GM12878 (cell line): ENCODE measurements at regions not wholly inside any gene's neighbourhood (a gene's known extent, or its start where the extent isn't known, plus 50 kb on each side); places are given as distances from the start of the nearest gene placed in this dataset.

Experiments
- ATAC-seq: fragments of 200-7000 bp; cut with Tn5 transposase; 3 replicates; pipeline ENCODE4 v1.9.1; 2020; ENCODE audit warnings: mild to moderate bottlenecking, moderate library complexity
- BruUV-seq: library from RNA; stranded (reverse); fragments of 400-500 nt; replicated peaks from 2 replicates; lab custom pipeline; 2021; lab: Mats Ljungman, UMichigan
- CTCF ChIA-PET: fragments of 300-600 bp; sonication (Branson Sonifier 250); formaldehyde crosslinking; extraction: SDS; loops from one replicate; lab custom pipeline; 2021; ENCODE audit warnings: inconsistent platforms; lab: Yijun Ruan, JAX
- POLR2A ChIA-PET: fragments of 350-600 bp; formaldehyde crosslinking; extraction: SDS; loops from one replicate; lab custom pipeline; 2021; ENCODE audit warnings: inconsistent platforms; lab: Charles Lee
- RAD21 ChIA-PET: fragments of 300-600 bp; sonication (Branson Sonifier 250); formaldehyde crosslinking; loops from one replicate; lab custom pipeline; 2023; ENCODE audit warnings: antibody characterized with exemption; ENCODE audit not compliant: unreplicated experiment; lab: Charles Lee
- SMC1A ChIA-PET: fragments of 300-600 bp; sonication (Branson Sonifier 250); formaldehyde crosslinking; loops from one replicate; lab custom pipeline; 2023; ENCODE audit not compliant: unreplicated experiment, uncharacterized antibody; lab: Charles Lee
- DNase-seq: peaks from one replicate; pipeline ENCODE4 v3.0.0-alpha.2; 2011; ENCODE audit warnings: low read depth, low spot score
- FAIRE-seq: peaks from 3 replicates; lab custom pipeline; 2011; peaks lifted over from hg19 to GRCh38; lab: Jason Lieb, UNC
- H2AFZ ChIP-seq: 2 replicates; pipeline ENCODE4 v1.6.0; 2011; ENCODE audit warnings: low read depth, low read length, control low read depth; ENCODE audit not compliant: control insufficient read depth
- H3K27ac ChIP-seq: 2 replicates; pipeline ENCODE4 v1.5.1; 2011; ENCODE audit warnings: control low read depth; ENCODE audit not compliant: control insufficient read depth, insufficient read depth
- H3K27me3 ChIP-seq, 2 experiments: replicated peaks in 1 of 2; 2 replicates each; pipeline versions ENCODE4 v1.6.0 to v1.6.1; 2011; ENCODE audit warnings: low read length in 1 of 2; ENCODE audit not compliant: control insufficient read depth in 2 of 2, insufficient read depth in 2 of 2
- H3K36me3 ChIP-seq, 2 experiments: 2 replicates each; pipeline ENCODE4 v1.5.1; 2011; ENCODE audit warnings: low read length in 1 of 2; ENCODE audit not compliant: control insufficient read depth in 2 of 2, insufficient read depth in 2 of 2
- H3K4me1 ChIP-seq: 2 replicates; pipeline ENCODE4 v1.6.1; 2011; ENCODE audit warnings: mild to moderate bottlenecking, low read length, moderate library complexity, mixed read lengths; ENCODE audit not compliant: control insufficient read depth, insufficient read depth
- H3K4me2 ChIP-seq: 2 replicates; pipeline ENCODE4 v1.6.0; 2011; ENCODE audit warnings: control low read depth; ENCODE audit not compliant: control insufficient read depth, insufficient read depth
- H3K4me3 ChIP-seq: fragments of 200-600 bp; sonication (generic); 2 replicates; pipeline ENCODE4 v1.5.1; 2016
- H3K79me2 ChIP-seq: 2 replicates; pipeline ENCODE4 v1.6.0; 2011; ENCODE audit warnings: low read length; ENCODE audit not compliant: control insufficient read depth, insufficient read depth
- H3K9ac ChIP-seq: 2 replicates; pipeline ENCODE4 v1.8.0; 2011; ENCODE audit warnings: low read length, control low read depth, mixed read lengths; ENCODE audit not compliant: control insufficient read depth, insufficient read depth
- H3K9me3 ChIP-seq: replicated peaks from 3 replicates; pipeline ENCODE4 v1.5.1; 2011; ENCODE audit warnings: mild to moderate bottlenecking, low read length; ENCODE audit not compliant: control insufficient read depth, insufficient read depth
- H4K20me1 ChIP-seq: 2 replicates; pipeline ENCODE4 v1.6.0; 2011; ENCODE audit not compliant: control insufficient read depth, insufficient read depth
- ATF7 ChIP-seq: fragments of 450-650 bp; IDR thresholded peaks from 2 replicates; pipeline ENCODE4 v1.6.1; 2016; ENCODE audit warnings: low read depth, mild to moderate bottlenecking
- BMI1 ChIP-seq: fragments of 450-650 bp; IDR thresholded peaks from 2 replicates; pipeline ENCODE4 v1.6.1; 2016; ENCODE audit warnings: mild to moderate bottlenecking, moderate library complexity, borderline replicate concordance
- MTA2 ChIP-seq: fragments of 450-650 bp; IDR thresholded peaks from 2 replicates; pipeline ENCODE4 v1.6.1; 2016; ENCODE audit warnings: low read depth, mild to moderate bottlenecking, moderate library complexity
- MYB ChIP-seq: fragments of 150-350 bp; IDR thresholded peaks from 2 replicates; pipeline ENCODE4 v1.6.1; 2014; ENCODE audit warnings: mild to moderate bottlenecking, low read depth, low read length, borderline replicate concordance
- NRF1 ChIP-seq: conservative IDR thresholded peaks from 2 replicates; pipeline ENCODE4 v1.6.1; 2011; ENCODE audit warnings: mild to moderate bottlenecking, low read depth, low read length, improper control_type of control experiment
- PML ChIP-seq: IDR thresholded peaks from 2 replicates; pipeline ENCODE4 v1.6.1; 2012; ENCODE audit warnings: low read length, inconsistent platforms
- RBBP5 ChIP-seq: fragments of 200-600 bp; sonication (generic); conservative IDR thresholded peaks from 2 replicates; pipeline ENCODE4 v1.6.1; 2016
- RUNX3 ChIP-seq: IDR thresholded peaks from 2 replicates; pipeline ENCODE4 v1.6.1; 2012; ENCODE audit warnings: low read length, inconsistent platforms
- SMAD5 ChIP-seq: IDR thresholded peaks from 2 replicates; pipeline ENCODE4 v1.6.1; 2016; ENCODE audit warnings: antibody characterized with exemption, low read depth
- SPI1 ChIP-seq: IDR thresholded peaks from 2 replicates; pipeline ENCODE4 v1.6.1; 2011; ENCODE audit warnings: low read depth, mild to moderate bottlenecking, low read length, moderate library complexity, borderline replicate concordance; ENCODE audit not compliant: insufficient read depth
- TAF1 ChIP-seq: IDR thresholded peaks from 2 replicates; pipeline ENCODE4 v1.6.1; 2011; ENCODE audit warnings: mild to moderate bottlenecking, low read depth, low read length, borderline replicate concordance
- ZBED1 ChIP-seq: IDR thresholded peaks from 2 replicates; pipeline ENCODE4 v1.6.1; 2016; ENCODE audit warnings: borderline replicate concordance
- ZNF217 ChIP-seq: fragments of 450-650 bp; IDR thresholded peaks from 2 replicates; pipeline ENCODE4 v1.6.1; 2017; ENCODE audit warnings: antibody characterized with exemption, mild to moderate bottlenecking
- ZNF384 ChIP-seq: IDR thresholded peaks from 2 replicates; pipeline ENCODE4 v1.6.1; 2012; ENCODE audit warnings: low read depth, mild to moderate bottlenecking, low read length, improper control_type of control experiment, borderline replicate concordance
- WGBS: methylation state at CpG from one replicate; pipeline ENCODE4 v1.1.6; 2016; ENCODE audit warnings: low lambda C conversion rate; ENCODE audit not compliant: insufficient replicate concordance, insufficient coverage; ENCODE audit errors: missing lambda C conversion rate; 5-methylcytosine and 5-hydroxymethylcytosine counted together
- in situ Hi-C: fragments of 300-500 bp; cut with MboI; formaldehyde crosslinking; loops from 9 replicates; pipeline ENCODE4 v1.14.3; 2018; ENCODE audit warnings: mixed read lengths
- intact Hi-C: fragments of 100-400 bp; cut with micrococcal nuclease; formaldehyde crosslinking; loops from one replicate; pipeline ENCODE4 v1.14.2; 2022; ENCODE audit not compliant: unreplicated experiment
- TF ChIP-seq, protein P1 (sequence below): fragments of 450-650 bp; IDR thresholded peaks from 2 replicates; pipeline ENCODE4 v1.6.1; 2017; ENCODE audit warnings: mild to moderate bottlenecking, moderate library complexity
- TF ChIP-seq, protein P2 (sequence below): IDR thresholded peaks from 2 replicates; pipeline ENCODE4 v1.6.1; 2012; ENCODE audit warnings: mild to moderate bottlenecking, low read depth, low read length

DNA sequence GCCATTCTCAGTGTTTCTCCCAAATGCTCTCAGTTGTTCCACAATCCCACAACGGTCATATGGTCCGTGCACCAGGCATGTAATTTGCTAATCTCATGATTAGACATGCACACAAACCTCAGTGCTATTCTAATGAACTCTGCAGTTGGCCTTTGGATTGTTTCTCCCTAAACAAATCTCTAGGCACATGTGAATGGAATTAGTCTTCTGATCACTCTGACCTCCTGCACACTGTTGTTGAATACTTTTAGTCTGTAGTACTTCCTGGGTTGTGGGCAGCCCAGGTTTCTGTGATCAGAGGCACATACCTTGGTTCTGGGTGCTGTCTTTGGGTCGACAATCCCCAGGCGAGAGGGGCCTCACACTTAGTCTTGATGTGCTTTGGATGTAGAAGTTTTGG lies 498.7 kb upstream of the SPRED2 start (continued):
- no peak for TF ChIP-seq MTA2
- TF ChIP-seq TAF1: no peak
- no peak for TF ChIP-seq ZBED1
- TF ChIP-seq, all 136 proteins: peak for 0

DNA sequence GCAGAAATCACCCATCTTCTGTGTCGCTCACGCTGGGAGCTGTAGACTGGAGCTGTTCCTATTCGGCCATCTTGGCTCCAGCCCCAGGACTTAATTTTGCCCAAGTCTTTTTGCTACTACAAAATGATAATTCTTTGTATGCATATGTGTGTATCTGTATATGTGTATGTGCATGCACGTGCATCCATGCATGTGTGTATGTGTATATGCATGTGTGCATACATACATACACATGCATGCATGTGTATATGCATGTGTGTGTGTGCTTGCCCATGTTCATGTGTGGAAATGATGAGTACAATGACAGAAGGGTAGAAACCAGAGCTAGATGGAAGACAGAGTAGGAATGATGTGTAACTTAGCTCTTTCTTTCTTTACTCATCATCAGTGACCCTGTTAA lies 497.9 kb upstream of the SPRED2 start:
- BruUV-seq: no TSS peak
- Histone ChIP-seq H3K4me2 (no peak overlapping the region), H3K36me3 (no peaks in the 10 kb centered on the region), H3K79me2 (no peaks in the 10 kb centered on the region), H3K27me3 (no peaks in the 10 kb centered on the region), H4K20me1 (no peaks in the 10 kb centered on the region), H3K27ac (no peak overlapping the region), H3K4me1 (no peaks in the 10 kb centered on the region), H3K9me3 (no peaks in the 10 kb centered on the region), H3K4me3 (no peak overlapping the region), H2AFZ (no peak overlapping the region), H3K9ac (no peak overlapping the region)
- WGBS: 42% methylated on average over 4 of the region's 4 CpGs
- FAIRE-seq (no peak), DNase-seq (no peak), ATAC-seq (no peak)
- ChIA-PET RAD21 (no interaction called here), POLR2A (no interaction called here), SMC1A (no interaction called here), CTCF (no interaction called here)
- intact Hi-C loops (no loop called here), in situ Hi-C loops (no loop called here)
- no peak for TF ChIP-seq MYB
- no peak for TF ChIP-seq NRF1
- TF ChIP-seq ATF7: no peak
- TF ChIP-seq SMAD5: no peak
- no peak for TF ChIP-seq RBBP5
- no peak for TF ChIP-seq ZNF384
- TF ChIP-seq PML: no peak
- TF ChIP-seq, protein P1, sequence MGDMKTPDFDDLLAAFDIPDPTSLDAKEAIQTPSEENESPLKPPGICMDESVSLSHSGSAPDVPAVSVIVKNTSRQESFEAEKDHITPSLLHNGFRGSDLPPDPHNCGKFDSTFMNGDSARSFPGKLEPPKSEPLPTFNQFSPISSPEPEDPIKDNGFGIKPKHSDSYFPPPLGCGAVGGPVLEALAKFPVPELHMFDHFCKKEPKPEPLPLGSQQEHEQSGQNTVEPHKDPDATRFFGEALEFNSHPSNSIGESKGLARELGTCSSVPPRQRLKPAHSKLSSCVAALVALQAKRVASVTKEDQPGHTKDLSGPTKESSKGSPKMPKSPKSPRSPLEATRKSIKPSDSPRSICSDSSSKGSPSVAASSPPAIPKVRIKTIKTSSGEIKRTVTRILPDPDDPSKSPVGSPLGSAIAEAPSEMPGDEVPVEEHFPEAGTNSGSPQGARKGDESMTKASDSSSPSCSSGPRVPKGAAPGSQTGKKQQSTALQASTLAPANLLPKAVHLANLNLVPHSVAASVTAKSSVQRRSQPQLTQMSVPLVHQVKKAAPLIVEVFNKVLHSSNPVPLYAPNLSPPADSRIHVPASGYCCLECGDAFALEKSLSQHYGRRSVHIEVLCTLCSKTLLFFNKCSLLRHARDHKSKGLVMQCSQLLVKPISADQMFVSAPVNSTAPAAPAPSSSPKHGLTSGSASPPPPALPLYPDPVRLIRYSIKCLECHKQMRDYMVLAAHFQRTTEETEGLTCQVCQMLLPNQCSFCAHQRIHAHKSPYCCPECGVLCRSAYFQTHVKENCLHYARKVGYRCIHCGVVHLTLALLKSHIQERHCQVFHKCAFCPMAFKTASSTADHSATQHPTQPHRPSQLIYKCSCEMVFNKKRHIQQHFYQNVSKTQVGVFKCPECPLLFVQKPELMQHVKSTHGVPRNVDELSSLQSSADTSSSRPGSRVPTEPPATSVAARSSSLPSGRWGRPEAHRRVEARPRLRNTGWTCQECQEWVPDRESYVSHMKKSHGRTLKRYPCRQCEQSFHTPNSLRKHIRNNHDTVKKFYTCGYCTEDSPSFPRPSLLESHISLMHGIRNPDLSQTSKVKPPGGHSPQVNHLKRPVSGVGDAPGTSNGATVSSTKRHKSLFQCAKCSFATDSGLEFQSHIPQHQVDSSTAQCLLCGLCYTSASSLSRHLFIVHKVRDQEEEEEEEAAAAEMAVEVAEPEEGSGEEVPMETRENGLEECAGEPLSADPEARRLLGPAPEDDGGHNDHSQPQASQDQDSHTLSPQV: no peak
- TF ChIP-seq, protein P2, sequence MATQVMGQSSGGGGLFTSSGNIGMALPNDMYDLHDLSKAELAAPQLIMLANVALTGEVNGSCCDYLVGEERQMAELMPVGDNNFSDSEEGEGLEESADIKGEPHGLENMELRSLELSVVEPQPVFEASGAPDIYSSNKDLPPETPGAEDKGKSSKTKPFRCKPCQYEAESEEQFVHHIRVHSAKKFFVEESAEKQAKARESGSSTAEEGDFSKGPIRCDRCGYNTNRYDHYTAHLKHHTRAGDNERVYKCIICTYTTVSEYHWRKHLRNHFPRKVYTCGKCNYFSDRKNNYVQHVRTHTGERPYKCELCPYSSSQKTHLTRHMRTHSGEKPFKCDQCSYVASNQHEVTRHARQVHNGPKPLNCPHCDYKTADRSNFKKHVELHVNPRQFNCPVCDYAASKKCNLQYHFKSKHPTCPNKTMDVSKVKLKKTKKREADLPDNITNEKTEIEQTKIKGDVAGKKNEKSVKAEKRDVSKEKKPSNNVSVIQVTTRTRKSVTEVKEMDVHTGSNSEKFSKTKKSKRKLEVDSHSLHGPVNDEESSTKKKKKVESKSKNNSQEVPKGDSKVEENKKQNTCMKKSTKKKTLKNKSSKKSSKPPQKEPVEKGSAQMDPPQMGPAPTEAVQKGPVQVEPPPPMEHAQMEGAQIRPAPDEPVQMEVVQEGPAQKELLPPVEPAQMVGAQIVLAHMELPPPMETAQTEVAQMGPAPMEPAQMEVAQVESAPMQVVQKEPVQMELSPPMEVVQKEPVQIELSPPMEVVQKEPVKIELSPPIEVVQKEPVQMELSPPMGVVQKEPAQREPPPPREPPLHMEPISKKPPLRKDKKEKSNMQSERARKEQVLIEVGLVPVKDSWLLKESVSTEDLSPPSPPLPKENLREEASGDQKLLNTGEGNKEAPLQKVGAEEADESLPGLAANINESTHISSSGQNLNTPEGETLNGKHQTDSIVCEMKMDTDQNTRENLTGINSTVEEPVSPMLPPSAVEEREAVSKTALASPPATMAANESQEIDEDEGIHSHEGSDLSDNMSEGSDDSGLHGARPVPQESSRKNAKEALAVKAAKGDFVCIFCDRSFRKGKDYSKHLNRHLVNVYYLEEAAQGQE: no peak
- no peak for TF ChIP-seq ZNF217
- no peak for TF ChIP-seq BMI1
- TF ChIP-seq SPI1: no peak
- TF ChIP-seq RUNX3: no peak
